D721Med (cell line): ENCODE measurements at regions not wholly inside any gene's neighbourhood (a gene's known extent, or its start where the extent isn't known, plus 50 kb on each side); places are given as distances from the start of the nearest gene placed in this dataset.

Experiments used
- DNase-seq: peaks from one replicate; pipeline ENCODE4 v3.0.0; 2011; ENCODE audit warnings: low spot score; ENCODE audit not compliant: insufficient read length
- FAIRE-seq: peaks from 2 replicates; lab custom pipeline; 2011; peaks lifted over from hg19 to GRCh38; lab: Jason Lieb, UNC
- TF ChIP-seq, protein P1 (sequence below): IDR thresholded peaks from 2 replicates; pipeline ENCODE4 v1.5.1; 2012; ENCODE audit warnings: mild to moderate bottlenecking, control low read depth; ENCODE audit not compliant: insufficient read depth; ENCODE audit errors: missing control alignments

GRCh38 chr9:101861472-101861871 is 123.0 kb upstream of the GRIN3A start:
- TF ChIP-seq, protein P1, sequence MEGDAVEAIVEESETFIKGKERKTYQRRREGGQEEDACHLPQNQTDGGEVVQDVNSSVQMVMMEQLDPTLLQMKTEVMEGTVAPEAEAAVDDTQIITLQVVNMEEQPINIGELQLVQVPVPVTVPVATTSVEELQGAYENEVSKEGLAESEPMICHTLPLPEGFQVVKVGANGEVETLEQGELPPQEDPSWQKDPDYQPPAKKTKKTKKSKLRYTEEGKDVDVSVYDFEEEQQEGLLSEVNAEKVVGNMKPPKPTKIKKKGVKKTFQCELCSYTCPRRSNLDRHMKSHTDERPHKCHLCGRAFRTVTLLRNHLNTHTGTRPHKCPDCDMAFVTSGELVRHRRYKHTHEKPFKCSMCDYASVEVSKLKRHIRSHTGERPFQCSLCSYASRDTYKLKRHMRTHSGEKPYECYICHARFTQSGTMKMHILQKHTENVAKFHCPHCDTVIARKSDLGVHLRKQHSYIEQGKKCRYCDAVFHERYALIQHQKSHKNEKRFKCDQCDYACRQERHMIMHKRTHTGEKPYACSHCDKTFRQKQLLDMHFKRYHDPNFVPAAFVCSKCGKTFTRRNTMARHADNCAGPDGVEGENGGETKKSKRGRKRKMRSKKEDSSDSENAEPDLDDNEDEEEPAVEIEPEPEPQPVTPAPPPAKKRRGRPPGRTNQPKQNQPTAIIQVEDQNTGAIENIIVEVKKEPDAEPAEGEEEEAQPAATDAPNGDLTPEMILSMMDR, result no peak
- FAIRE-seq, result no peak

DNA sequence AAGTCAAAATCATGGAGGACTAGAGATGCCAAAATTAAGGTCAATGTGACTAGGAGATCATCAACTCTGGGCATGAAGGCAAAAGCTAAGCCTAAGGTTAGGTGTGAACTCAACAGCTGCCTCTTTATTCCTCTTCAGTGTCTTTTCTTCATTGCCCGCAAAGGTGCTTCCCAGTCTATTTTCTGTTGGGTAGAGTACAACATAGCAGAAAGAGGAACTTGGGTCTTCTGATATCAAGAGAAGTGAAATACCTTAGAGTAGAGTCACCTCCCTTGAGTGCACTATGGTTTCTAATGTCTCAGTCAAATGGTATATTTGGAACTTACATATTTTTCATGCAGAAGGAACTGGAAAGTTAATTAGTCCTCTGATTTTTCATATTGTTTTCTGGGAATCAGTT is 122.5 kb upstream of the GRIN3A start:
- no peak for FAIRE-seq
- TF ChIP-seq, protein P1, result no peak

More at GRCh38 chr9:101861472-101861871, 123.0 kb upstream of the GRIN3A start:
- no peak for DNase-seq

GRCh38 chr9:101859620-101860019 is 121.2 kb upstream of the GRIN3A start:
- TF ChIP-seq, protein P1, result no peak
- DNase-seq (no peak), FAIRE-seq (no peak)

More for the DNA sequence above, 122.5 kb upstream of the GRIN3A start:
- DNase-seq, result no peak

DNA sequence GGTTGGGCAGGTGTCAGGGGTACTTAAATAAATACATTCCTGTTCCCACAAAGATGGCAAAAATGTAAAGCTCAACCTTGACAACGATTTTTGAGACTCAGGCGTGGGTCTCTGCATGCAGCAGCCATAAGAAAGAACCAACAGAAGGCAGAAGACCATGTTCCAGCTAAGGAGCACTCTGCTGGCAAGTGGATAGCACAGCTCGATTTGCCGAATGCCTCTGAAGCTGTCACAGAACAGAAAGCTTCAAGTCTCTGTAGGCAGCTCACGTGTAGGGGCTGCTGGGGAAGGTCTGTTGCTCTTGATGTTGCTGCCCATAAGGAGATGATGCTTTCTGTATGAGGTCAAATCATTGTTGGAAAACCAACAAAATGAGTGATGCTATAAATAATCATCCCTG is 119.6 kb upstream of the GRIN3A start:
- no peak for DNase-seq
- TF ChIP-seq, protein P1, result no peak
- no peak for FAIRE-seq

DNA sequence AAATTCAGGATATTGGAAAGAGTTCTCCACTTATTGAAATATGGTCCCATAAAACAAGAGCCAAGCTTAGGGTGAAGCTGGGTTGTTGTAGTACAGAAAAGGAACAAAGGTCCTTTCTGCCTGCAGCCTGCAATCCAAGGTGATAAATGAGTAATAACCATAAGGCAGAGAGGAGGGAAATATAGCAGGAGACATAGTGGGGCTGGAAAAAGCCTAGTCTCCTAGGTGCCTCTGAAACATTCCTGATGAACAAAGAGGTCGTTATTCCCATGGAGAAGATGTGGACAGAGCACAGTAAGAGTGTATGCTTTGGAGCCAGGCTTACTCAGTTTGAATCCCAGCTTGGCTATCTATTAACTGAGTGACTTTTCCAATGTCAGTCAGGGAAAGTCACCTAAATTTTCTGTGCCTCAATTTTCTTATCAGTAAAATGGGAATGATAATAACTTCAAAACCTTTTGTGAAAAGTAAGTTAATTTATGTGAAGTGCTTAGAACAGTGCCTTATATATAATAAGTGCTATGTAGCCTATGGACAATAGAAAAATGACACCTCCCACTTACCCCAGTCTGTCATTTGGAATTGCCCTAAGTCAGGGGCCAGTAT is 110.8 kb upstream of the GRIN3A start:
- TF ChIP-seq, protein P1, result no peak
- no peak for DNase-seq
- no peak for FAIRE-seq

DNA sequence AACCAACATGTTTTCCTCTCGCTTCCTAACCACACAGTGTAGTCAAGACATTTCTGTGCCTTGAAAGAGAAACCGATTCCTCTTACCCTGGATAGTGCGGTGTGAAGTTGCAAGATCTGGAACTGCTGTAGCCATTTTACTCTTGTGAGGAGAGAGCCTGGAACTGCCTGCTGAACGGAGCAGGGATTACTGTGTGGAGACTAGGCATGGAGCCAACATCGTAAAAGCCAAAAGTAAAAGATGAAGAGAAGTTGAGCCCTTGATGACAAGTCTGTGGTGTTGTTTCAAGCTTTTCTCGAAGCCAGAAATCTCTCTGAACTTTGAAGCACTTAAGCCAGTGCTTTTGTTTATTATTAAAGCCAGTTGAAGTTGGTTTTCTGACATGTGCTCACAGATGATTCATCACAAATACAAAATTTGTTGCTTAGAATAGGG is 110.1 kb upstream of the GRIN3A start:
- FAIRE-seq (no peak), DNase-seq (no peak)
- TF ChIP-seq, protein P1, result no peak

DNA sequence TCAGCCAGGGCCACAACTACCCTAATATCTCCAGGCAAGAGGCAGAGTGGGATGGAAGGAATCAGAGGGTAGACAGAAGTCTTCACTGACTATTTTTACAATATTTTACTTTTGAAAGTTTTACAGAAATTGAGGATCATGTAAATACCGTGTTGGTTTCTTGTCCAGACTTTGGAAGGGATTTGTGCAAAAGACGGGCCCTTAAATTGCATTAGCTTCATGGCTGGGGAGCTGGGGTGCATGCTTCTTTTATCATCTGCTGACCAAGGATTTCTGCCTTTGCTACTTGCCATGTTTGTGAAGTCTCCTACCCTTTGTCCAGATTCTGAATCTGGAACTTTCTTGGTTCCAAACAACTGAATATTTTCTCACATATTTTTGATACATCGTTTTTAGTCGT is 107.7 kb upstream of the GRIN3A start:
- FAIRE-seq (no peak), DNase-seq (no peak)
- TF ChIP-seq, protein P1, result no peak
